Motor neuron (in vitro differentiated cells): ENCODE measurements at regions not wholly inside any gene's neighbourhood (a gene's known extent, or its start where the extent isn't known, plus 50 kb on each side); places are given as distances from the start of the nearest gene placed in this dataset.
"Not testable (repeated sequence)": the region's sequence is repeated elsewhere in the genome, so short reads cannot be mapped to it uniquely, and the experiment has no call there.

Source experiments
- ATAC-seq, 8 experiments: fragments of 200-7000 bp; cut with Tn5 transposase; replicated peaks in 6 of 8; 2 replicates each; pipeline ENCODE4 v1.8.0; 2021; ENCODE audit warnings: mild to moderate bottlenecking in 8 of 8, moderate library complexity in 8 of 8
- H3K27ac ChIP-seq, 2 donors: fragments of 250-450 bp; sonication (Bioruptor Pico); 2 replicates each; pipeline ENCODE4 v1.9.0; 2021; ENCODE audit warnings: antibody characterized with exemption in 2 of 2, mild to moderate bottlenecking in 2 of 2, moderate library complexity in 1 of 2
- H3K4me1 ChIP-seq, 2 donors: fragments of 250-450 bp; sonication (Bioruptor Pico); replicated peaks in 1 of 2; 2 replicates each; pipeline ENCODE4 v1.6.1; 2021; ENCODE audit warnings: antibody characterized with exemption in 2 of 2, mild to moderate bottlenecking in 2 of 2, moderate library complexity in 1 of 2
- H3K4me3 ChIP-seq, 5 donors: fragments of 250-450 bp; sonication (Bioruptor Pico); 2 replicates each; pipeline ENCODE4 v1.9.0; 2021; ENCODE audit warnings: antibody characterized with exemption in 5 of 5, mild to moderate bottlenecking in 5 of 5, moderate library complexity in 4 of 5
- WGBS, 10 experiments: fragments of 450-650 bp; shearing (Covaris generic); methylation state at CpG; one replicate each; pipeline ENCODE4 v1.0.0; 2022; 5-methylcytosine and 5-hydroxymethylcytosine counted together
- in situ Hi-C, 9 experiments: fragments of 400-800 bp; cut with MboI; loops; one replicate each; pipeline ENCODE4 v1.15.0; 2021; ENCODE audit warnings: low sequenced_read_pairs in 9 of 9, low pct_unique_long_range_greater_than_20kb in 2 of 9; ENCODE audit not compliant: unreplicated experiment in 9 of 9

- 0 to 70% (median 47%) methylated on average over 1 to 6 of the region's 7 CpGs; no CpG with 5 or more reads in 3 of the 10 experiments for WGBS, 10 experiments
- Histone ChIP-seq H3K27ac (no peak overlapping the region), H3K4me3 (no peak overlapping the region), H3K4me1 (no peaks in the 10 kb centered on the region)
- in situ Hi-C loops: no loop called here
- no peak for ATAC-seq
These were observed 1559.0 kb upstream of the SLC10A2 start for GRCh38 chr13:104625201-104625600.

GRCh38 chr13:104616990-104617389, 1550.8 kb upstream of the SLC10A2 start:
- H3K4me1 ChIP-seq: no peaks in the 10 kb centered on the region
- in situ Hi-C loops: no loop called here
- H3K27ac ChIP-seq: no peak overlapping the region
- no peak for ATAC-seq
- WGBS, 10 experiments: 8 to 95% (median 60%) methylated on average over 1 to 3 of the region's 3 CpGs; no CpG with 5 or more reads in 2 of the 10 experiments
- no peak overlapping the region for H3K4me3 ChIP-seq

GRCh38 chr13:104614361-104615145, 1548.3 kb upstream of the SLC10A2 start:
- 6 to 100% (median 30%) methylated on average over 1 to 7 of the region's 7 CpGs; no CpG with 5 or more reads in 1 of the 10 experiments for WGBS, 10 experiments
- ATAC-seq: peak in 4 of 8 experiments; percentile 56 to 92 (median 87)

GRCh38 chr13:104608331-104608730, 1542.1 kb upstream of the SLC10A2 start:
- Histone ChIP-seq H3K4me3 (no peak overlapping the region), H3K4me1 (no peaks in the 10 kb centered on the region), H3K27ac (no peak overlapping the region)
- in situ Hi-C loops: no loop called here
- ATAC-seq: no peak
- 0 to 100% (median 66%) methylated on average over 1 to 2 of the region's 2 CpGs; no CpG with 5 or more reads in 2 of the 10 experiments for WGBS, 10 experiments

More at GRCh38 chr13:104614361-104615145, 1548.3 kb upstream of the SLC10A2 start:
- Histone ChIP-seq H3K4me1 (no peaks in the 10 kb centered on the region), H3K27ac (no peak overlapping the region), H3K4me3 (no peak overlapping the region)
- in situ Hi-C loops: no loop called here

GRCh38 chr13:104605435-104605834, 1539.2 kb upstream of the SLC10A2 start:
- in situ Hi-C loops, H3K27ac ChIP-seq, H3K4me1 ChIP-seq, ATAC-seq, H3K4me3 ChIP-seq: not testable (repeated sequence)
- whole genome bisulfite sequencing, 10 experiments: 66 to 100% (median 92%) methylated on average over 3 to 7 of the region's 7 CpGs; no CpG with 5 or more reads in 2 of the 10 experiments

GRCh38 chr13:104597546-104598180, 1531.4 kb upstream of the SLC10A2 start:
- in situ Hi-C loops: no loop called here
- H3K27ac ChIP-seq: no peak overlapping the region
- no peak overlapping the region for H3K4me3 ChIP-seq
- H3K4me1 ChIP-seq: peaks cover 14 to 36% of the 10 kb centered on the region in 2 donors
- ATAC-seq: peak in 7 of 8 experiments; percentile 41 to 95 (median 93)
- 13 to 71% (median 46%) methylated on average over 1 to 2 of the region's 2 CpGs; no CpG with 5 or more reads in 1 of the 10 experiments for WGBS, 10 experiments

- 0 to 89% (median 50%) methylated on average over 1 to 3 of the region's 3 CpGs; no CpG with 5 or more reads in 3 of the 10 experiments for WGBS, 10 experiments
- Histone ChIP-seq H3K4me3 (no peak overlapping the region), H3K4me1 (peaks cover 16 to 36% of the 10 kb centered on the region in 2 donors), H3K27ac (no peak overlapping the region)
- in situ Hi-C loops: no loop called here
- peak in 1 of 8 experiments; percentile 8 for ATAC-seq
These were observed 1529.3 kb upstream of the SLC10A2 start for GRCh38 chr13:104595511-104595910.

GRCh38 chr13:104594806-104595205, 1528.6 kb upstream of the SLC10A2 start:
- no peak overlapping the region for H3K27ac ChIP-seq
- WGBS, 10 experiments: 6 to 100% (median 94%) methylated on average over 1 to 2 of the region's 2 CpGs
- H3K4me1 ChIP-seq: peaks cover 16 to 36% of the 10 kb centered on the region in 2 donors
- in situ Hi-C loops: no loop called here
- H3K4me3 ChIP-seq: no peak overlapping the region
- no peak for ATAC-seq

- peaks cover 16 to 30% of the 10 kb centered on the region in 2 donors for H3K4me1 ChIP-seq
- in situ Hi-C loops: no loop called here
- ATAC-seq: no peak
These were observed 1527.5 kb upstream of the SLC10A2 start for GRCh38 chr13:104593693-104594092.

GRCh38 chr13:104593251-104593576, 1527.0 kb upstream of the SLC10A2 start:
- no peak overlapping the region for H3K4me3 ChIP-seq
- no peak overlapping the region for H3K27ac ChIP-seq
- WGBS, 10 experiments: 13 to 100% (median 87%) methylated on average over 1 to 4 of the region's 4 CpGs
- in situ Hi-C loops: no loop called here
- ATAC-seq: no peak
- H3K4me1 ChIP-seq: peaks cover 13 to 26% of the 10 kb centered on the region in 2 donors

More at GRCh38 chr13:104593693-104594092, 1527.5 kb upstream of the SLC10A2 start:
- 10 to 100% (median 94%) methylated on average over 1 to 2 of the region's 2 CpGs; no CpG with 5 or more reads in 1 of the 10 experiments for WGBS, 10 experiments
- H3K27ac ChIP-seq: no peak overlapping the region
- H3K4me3 ChIP-seq: no peak overlapping the region

GRCh38 chr13:104592545-104593250, 1526.5 kb upstream of the SLC10A2 start:
- in situ Hi-C loops: no loop called here
- H3K4me1 ChIP-seq: peaks cover 8 to 20% of the 10 kb centered on the region in 2 donors
- no peak overlapping the region for H3K4me3 ChIP-seq
- WGBS, 10 experiments: 4 to 100% (median 89%) methylated on average over 2 to 3 of the region's 3 CpGs; no CpG with 5 or more reads in 2 of the 10 experiments
- ATAC-seq: no peak
- H3K27ac ChIP-seq: no peak overlapping the region

- in situ Hi-C loops: no loop called here
- peak in 3 of 8 experiments; percentile 27 to 87 (median 50) for ATAC-seq
- no peak overlapping the region for H3K27ac ChIP-seq
These were observed 1525.9 kb upstream of the SLC10A2 start for GRCh38 chr13:104592127-104592526.

More at GRCh38 chr13:104592127-104592526, 1525.9 kb upstream of the SLC10A2 start:
- Histone ChIP-seq H3K4me3 (no peak overlapping the region), H3K4me1 (peaks cover 6 to 15% of the 10 kb centered on the region in 2 donors)
